CD4-positive, alpha-beta T cell treated with Interferon gamma for 1 hour (primary cell): ENCODE measurements at regions not wholly inside any gene's neighbourhood (a gene's known extent, or its start where the extent isn't known, plus 50 kb on each side); places are given as distances from the start of the nearest gene placed in this dataset.

Experiments
- DNase-seq: peaks from one replicate; pipeline ENCODE4 v3.0.0-alpha.2; 2020

- DNase-seq = no peak
These were observed 138.1 kb upstream of the ZNF236 start for GRCh38 chr18:76684265-76684664.

DNA sequence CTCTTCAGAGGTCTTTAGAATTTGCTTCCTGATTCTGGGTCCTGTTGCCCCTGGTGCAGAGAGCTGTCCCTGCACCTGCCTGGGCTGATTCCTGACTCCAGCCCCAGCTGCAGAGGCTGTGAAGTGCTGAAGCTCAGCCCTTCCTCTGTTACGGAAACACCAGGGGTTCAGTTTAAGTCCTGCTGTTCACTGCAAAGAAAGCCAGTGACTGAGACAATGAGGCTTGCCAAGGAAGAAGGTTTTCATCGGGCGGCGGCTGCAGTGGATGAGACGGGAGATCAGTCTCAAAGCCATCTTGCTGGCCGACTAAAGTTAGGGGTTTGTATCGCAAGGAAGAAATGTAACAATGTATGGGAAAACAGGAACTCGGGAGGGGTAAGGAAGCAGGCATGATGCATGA, 142.4 kb upstream of the ZNF236 start:
- DNase-seq = no peak

DNA sequence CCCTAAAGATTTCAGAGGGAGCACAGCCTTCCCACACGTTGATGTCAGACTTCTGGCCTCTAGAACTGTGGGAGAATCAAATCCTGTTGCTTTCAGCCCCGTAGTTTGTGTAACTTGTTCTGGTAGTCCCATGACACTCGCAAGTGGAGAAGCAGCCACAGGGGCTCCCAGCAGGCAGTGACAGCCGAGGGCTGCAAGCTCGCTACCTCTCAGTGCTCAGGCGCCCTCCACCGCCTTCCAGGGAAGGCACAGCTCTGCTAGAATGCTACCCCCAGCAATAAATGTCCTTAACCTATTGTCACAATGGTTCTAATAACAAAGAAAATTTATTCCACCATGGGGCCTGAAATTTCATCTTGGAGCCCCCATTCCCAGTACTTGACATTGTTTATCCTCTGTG, 143.1 kb upstream of the ZNF236 start:
- DNase-seq = no peak

DNA sequence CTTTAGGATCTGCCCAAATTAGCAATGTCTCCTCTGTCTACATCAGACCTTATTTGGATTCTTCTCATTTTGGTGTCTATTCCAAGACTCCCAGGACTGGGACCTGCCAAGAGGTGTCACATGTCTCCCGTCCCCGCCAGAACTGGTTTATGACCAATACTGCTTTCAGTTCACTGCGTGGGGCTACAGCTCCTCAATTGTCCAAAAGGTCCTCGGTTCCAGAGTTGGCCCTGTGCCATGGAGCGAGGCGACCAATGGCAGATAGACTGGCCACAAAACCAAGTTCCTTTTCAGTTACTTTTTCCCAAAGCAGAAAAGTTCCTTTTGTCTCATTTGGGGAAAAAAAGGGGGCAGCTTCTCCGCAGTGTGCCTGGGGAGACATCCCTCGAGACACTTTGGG, 144.1 kb upstream of the ZNF236 start:
- DNase-seq = no peak

GRCh38 chr18:76674596-76674995, 147.8 kb upstream of the ZNF236 start:
- DNase-seq = no peak

DNA sequence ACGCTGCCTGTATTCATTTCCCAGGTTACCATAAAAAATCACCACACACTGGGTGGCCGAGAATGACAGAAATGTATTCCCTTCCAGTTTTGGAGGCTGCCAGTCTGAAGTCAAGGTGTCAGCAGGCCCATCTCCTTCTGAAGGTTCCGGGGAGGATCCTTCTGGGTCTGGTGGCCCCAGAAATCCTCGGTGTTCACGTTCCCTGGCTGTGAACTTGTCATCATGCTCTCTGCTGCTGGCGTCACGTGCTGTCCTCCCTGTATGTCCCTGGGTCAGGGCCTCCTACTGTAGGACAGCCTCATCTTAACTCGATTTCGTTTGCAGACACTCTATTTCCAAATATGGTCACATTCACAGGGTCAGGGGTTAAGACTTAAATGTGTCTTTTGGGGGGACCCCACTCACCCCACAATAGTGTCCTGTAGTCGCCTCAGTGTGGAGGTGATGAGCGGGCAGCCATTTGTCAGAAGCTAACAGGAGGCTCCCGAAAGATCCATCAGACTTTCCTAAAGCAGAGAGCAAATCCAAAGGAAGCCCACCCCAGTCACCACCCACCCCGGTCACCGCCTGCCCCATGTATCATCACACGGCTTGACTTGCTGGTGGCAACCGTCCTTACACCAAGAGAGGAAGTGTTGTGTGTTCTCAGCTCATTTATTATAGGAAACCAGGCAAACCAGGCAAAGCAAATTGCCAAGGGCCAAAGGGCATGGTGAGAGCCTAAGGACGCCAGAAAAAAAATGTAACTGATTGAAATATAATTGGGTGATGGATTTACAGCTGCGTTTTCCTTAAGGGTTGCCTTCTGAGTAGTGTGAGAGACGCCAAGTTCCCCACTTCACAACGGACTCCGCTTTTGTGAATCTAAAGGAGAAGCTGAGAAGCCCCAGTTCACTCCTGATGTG, 148.8 kb upstream of the ZNF236 start:
- DNase-seq = no peak

GRCh38 chr18:76672627-76673026, 149.7 kb upstream of the ZNF236 start:
- no peak for DNase-seq

DNA sequence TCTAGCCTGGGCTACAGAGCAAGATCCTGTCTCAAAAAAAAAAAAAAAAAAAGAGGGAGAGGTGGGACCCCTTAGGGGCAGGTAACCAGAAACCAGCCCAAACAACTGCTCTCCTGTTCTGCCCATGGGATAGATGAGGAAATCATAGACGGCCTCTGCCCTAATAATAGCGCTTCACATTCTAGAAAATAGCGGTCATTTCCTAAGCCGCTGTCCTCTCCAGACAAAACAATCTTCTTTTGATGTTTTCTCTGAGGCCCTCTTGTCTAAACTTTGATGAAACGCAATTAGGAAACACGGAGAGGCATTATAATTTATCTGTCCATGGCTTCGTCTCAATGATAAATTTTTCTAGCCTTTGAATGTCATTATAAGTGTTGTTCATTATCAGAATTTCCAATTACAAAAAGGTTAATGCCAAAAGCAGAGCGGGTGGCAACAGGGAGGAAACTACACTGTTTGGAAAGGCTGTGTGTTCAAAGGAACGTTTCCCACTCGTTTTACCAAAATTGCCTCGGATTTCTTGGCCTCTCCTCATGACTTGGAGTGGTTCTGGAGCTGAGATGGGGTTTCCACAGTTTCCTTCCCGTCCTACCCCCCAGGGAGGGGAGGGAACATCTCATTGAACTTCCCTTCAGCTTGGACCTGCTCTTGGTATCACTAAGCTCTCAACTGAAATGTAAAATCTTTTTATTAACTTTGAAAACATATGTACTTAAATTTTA, 151.6 kb upstream of the ZNF236 start:
- no peak for DNase-seq

DNA sequence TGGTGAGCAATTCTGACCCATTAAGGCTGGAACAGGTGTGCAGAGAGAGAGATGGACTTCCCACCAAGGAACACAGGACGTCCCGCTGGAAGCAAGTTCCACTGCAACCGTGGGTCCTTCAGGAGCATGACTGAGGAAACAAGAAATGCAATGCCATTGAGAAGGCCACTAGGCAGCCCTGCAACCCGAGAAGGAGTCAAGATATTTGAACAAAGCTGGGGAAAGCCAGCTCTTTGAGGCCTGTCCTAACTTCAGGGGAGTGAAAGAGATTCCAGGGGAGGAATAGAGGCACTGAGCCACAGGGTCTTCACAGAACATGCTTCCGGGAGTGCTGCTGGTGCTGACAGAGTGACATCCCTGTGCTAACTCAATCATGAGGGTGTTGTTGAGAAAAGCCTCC, 153.8 kb upstream of the ZNF236 start:
- DNase-seq = no peak

GRCh38 chr18:76668119-76668518, 154.2 kb upstream of the ZNF236 start:
- DNase-seq = no peak

DNA sequence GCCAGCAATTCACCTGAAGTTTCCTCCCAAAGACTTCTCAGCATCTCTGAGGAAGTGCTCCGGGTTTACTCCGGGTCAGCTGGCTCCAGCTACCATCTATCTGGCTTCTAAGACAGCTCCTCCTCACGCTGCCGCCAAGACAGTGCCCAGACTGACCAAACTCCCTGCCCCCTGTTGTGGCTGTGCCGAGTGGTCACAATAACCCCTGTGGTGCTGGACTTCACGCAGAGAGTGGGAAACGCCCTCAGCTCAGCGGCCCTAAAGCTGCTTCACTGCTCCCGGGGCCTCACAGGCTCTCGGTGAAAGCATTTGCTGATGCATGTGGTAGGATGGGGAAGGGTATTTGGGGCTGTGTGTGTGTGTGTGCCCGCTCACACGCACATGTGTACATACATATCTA, 154.8 kb upstream of the ZNF236 start:
- no peak for DNase-seq

DNA sequence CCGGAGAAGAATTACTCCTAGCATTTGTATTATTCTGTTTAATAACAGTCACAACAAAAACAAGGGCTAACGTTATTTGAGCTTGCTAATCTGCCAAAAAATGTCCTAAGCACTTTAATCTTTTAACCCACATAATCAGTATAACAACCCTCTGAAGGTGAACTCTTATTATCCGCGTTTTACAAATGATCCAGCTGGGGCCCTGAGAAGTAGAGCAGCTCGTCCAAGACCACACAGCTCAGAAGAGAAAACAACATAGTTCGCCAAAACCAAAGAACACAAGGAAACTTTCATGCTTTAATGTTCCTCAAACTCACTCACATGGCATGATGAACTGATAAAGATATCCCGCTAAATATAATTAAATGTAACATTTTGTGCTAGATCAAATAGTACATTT, 159.7 kb upstream of the ZNF236 start:
- DNase-seq = no peak

GRCh38 chr18:76660571-76661192, 161.7 kb upstream of the ZNF236 start:
- no peak for DNase-seq

DNA sequence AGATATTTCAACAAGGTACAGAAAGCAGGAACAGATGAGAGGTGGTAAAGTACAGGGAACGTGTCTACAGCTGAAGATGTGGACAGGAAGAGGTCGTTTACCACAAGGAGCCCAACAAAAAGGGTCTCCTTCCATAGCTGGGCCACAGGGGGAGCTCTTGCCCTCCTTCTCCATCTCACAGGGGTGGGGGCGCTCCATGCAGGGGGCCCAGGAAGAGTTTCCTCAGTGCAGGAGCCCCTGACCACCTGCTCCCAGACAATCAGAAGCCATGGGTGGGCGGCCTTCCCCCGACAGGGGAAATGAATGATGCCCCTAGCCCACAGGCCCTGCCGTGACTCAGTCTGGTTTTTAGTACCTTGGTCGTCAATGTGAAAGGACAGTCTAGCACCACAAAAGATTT, 163.6 kb upstream of the ZNF516 start:
- no peak for DNase-seq

DNA sequence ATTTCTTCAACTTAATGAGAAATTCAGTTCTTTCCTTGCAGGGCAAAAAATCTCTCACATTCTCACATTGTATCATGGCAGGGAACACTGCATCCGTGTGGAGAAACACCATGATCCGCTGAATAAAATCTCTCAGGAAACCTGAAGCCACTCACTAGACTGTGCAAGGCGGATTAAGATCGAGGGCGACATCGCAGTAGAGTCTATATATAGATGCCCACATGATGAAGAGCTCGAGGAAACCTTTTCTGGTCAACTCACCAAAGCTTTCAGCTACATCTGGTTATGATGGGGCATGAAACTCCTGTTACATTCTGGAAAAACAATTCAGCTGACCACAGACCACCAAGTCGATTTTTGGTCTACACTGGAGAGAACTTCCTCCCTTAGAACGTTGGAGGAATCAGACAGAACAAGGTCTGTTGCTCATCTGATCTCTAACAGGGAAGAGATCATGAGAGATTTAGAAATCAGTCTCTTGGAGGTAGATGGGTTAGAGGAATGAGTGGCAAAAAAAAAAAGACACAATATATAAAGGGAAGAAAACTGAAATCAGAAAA, 162.9 kb upstream of the ZNF516 start:
- no peak for DNase-seq

DNA sequence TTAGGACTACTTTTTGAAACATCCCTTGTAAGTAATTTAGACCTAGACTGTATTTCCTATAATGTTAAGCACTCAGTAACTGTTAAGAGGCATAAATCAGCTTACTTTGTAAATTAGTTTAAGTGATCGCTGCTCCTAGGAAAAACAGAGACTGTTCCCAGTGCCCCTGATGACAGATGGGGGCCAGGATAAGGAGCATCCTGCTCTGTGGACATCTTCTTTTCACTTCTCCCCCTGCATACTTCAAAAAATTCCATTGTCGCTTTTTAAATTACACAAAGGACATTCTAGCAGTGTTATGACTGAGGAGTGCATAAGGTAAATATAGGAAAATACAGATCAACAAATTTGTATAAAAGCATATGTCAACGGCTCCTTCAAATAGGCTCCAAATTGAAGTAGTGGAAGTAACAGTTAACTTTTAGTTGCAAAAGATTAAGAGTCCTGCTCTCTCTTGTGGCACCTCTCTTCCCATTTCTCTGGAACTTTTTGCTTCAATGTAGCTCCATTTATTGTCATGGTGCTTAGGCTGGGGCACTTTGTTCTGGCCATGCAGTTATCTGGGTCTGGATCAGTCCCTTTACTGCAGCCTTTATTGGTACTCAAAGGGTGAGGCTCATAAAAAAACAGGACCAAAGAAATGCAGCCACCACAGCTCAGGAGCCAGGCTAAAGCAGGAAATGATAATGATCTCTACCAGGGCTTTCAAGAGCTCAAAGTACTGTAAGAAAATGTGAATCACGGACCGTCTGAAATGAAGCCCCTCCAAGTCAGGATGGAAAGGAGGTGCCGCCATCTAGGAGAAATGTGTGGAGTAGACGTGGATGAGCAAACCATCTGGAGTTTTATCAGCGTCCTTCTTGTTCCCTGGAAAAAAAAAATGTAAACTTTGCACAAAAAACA, 162.1 kb upstream of the ZNF516 start:
- no peak for DNase-seq

- no peak for DNase-seq
These were observed 159.5 kb upstream of the ZNF516 start for GRCh38 chr18:76654577-76654976.

- no peak for DNase-seq
These were observed 152.3 kb upstream of the ZNF516 start for GRCh38 chr18:76647322-76647721.

- no peak for DNase-seq
These were observed 149.5 kb upstream of the ZNF516 start for GRCh38 chr18:76644580-76644979.

- no peak for DNase-seq
These were observed 149.0 kb upstream of the ZNF516 start for GRCh38 chr18:76643996-76644395.

GRCh38 chr18:76643199-76643598, 148.2 kb upstream of the ZNF516 start:
- no peak for DNase-seq

- no peak for DNase-seq
These were observed 145.4 kb upstream of the ZNF516 start for GRCh38 chr18:76640438-76640837.

DNA sequence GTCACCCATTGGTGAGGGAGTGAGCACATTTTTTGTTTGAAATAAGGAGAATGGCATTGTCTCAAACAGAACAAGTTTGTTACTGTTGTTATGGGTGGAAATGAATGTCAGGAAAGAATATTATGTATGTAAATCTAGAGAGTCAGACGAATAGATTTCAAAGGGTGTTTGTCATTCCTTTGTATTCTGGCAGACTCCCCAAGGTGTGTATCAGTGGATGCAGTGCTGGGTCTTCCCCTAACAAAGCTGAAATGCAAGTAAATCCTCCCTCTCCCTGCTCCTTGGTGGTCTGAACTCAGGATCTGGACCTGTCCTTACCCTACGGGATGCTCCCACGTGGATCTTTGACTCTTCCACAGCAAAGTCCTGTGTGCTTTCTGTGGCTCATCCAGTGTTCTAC, 139.5 kb upstream of the ZNF516 start:
- DNase-seq = no peak
